ENCODE measurements at regions not wholly inside any gene's neighbourhood (a gene's known extent, or its start where the extent isn't known, plus 50 kb on each side); places are given as distances from the start of the nearest gene placed in this dataset.

GRCh38 chr11:80686889-80687288, 1246.1 kb upstream of the TENM4 start:
- TF ChIP-seq CTCF (IDR thresholded peaks at IDR 0.05) (no peak), POLR2A (IDR thresholded peaks at IDR 0.05) (no peak)

Measured in adrenal gland (tissue), 5 donors.